ENCODE measurements at regions not wholly inside any gene's neighbourhood (a gene's known extent, or its start where the extent isn't known, plus 50 kb on each side); places are given as distances from the start of the nearest gene placed in this dataset.

DNA sequence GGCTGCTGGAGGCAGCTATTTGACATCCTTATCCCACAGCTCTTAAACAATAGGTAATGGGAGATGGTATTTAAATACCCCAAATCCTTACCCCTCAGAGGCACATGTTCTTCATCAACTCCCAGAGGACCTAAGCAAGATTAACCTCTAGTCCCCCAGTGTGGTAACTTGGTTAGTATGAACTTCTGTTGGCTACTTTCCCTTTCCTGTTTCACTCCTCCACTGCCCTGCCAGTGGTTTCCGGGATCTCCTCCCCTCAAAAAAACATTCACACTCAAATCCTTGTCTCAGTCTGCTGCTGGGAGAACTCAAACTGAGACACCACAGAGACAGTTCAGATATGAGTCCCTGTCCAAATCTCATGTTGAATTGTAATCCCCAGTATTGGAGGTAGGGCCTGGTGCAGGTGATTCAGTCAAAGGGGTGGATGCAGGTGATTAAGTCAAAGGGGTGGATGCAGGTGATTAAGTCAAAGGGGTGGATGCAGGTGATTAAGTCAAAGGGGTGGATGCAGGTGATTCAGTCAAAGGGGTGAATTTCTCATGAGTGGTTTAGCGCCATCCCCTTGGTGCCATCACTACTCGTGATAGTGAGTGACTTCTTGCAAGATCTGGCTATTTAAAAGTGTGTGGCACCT is 335.0 kb upstream of the CTNNB1 start:
- no peak for TF ChIP-seq CTCF (IDR thresholded peaks at IDR 0.05; ENCODE audit: poor library complexity)
- TF ChIP-seq EZH2 (IDR thresholded peaks at IDR 0.05; ENCODE audit: borderline replicate concordance) = no peak
- no peak for TF ChIP-seq EZH2phosphoT487 (IDR thresholded peaks at IDR 0.05; ENCODE audit: low read depth, severe bottlenecking, unreplicated experiment)

Measured in hepatocyte (in vitro differentiated cells).